ENCODE measurements at regions not wholly inside any gene's neighbourhood (a gene's known extent, or its start where the extent isn't known, plus 50 kb on each side); places are given as distances from the start of the nearest gene placed in this dataset.

GRCh38 chr5:118043531-118043930 is 944.8 kb downstream of the DTWD2 start:
- Mint-ChIP-seq H3K4me1 (ENCODE audit: insufficient read depth, unreplicated experiment) (no peaks in the 10 kb centered on the region), H3K9me3 (ENCODE audit: unreplicated experiment) (no peaks in the 10 kb centered on the region), H3K27ac (ENCODE audit: low read depth, unreplicated experiment) (no peak overlapping the region), H3K4me3 (ENCODE audit: unreplicated experiment) (no peak overlapping the region), H3K27me3 (ENCODE audit: insufficient read depth, unreplicated experiment) (no peaks in the 10 kb centered on the region), H3K36me3 (ENCODE audit: insufficient read depth, unreplicated experiment) (no peaks in the 10 kb centered on the region)
- no peak for TF ChIP-seq CTCF (IDR thresholded peaks at IDR 0.05; ENCODE audit: unreplicated experiment)
- no peak for DNase-seq (ENCODE audit: unreplicated experiment)
- BruUV-seq (replicated peaks): no TSS peak
- intact Hi-C loops (cut with micrococcal nuclease): no loop called here
- ChIA-PET CTCF (interaction anchor here (0.7 to 0.9 kb wide), 2 partner anchors 430 to 1487 kb away, joined by 3 to 4 read pairs; no protein-coding TSS in a partner anchor), POLR2A (no interaction called here)

- H3K4me3 Mint-ChIP-seq (ENCODE audit: unreplicated experiment): no peak overlapping the region
- BruUV-seq (replicated peaks): no TSS peak
- H3K27me3 Mint-ChIP-seq (ENCODE audit: insufficient read depth, unreplicated experiment): no peaks in the 10 kb centered on the region
- no peak for DNase-seq (ENCODE audit: unreplicated experiment)
- ChIA-PET CTCF (interaction anchor here (0.5 kb wide), 1 partner anchor 402 kb away, joined by 7 read pairs; no protein-coding TSS in a partner anchor), POLR2A (no interaction called here)
- no peaks in the 10 kb centered on the region for H3K9me3 Mint-ChIP-seq (ENCODE audit: unreplicated experiment)
- intact Hi-C loops (cut with micrococcal nuclease): no loop called here
- no peak for TF ChIP-seq CTCF (IDR thresholded peaks at IDR 0.05; ENCODE audit: unreplicated experiment)
- no peak overlapping the region for H3K27ac Mint-ChIP-seq (ENCODE audit: low read depth, unreplicated experiment)
- H3K4me1 Mint-ChIP-seq (ENCODE audit: insufficient read depth, unreplicated experiment): no peaks in the 10 kb centered on the region
- H3K36me3 Mint-ChIP-seq (ENCODE audit: insufficient read depth, unreplicated experiment): no peaks in the 10 kb centered on the region
Observed at GRCh38 chr5:118042076-118042475, 946.3 kb downstream of the DTWD2 start.

DNA sequence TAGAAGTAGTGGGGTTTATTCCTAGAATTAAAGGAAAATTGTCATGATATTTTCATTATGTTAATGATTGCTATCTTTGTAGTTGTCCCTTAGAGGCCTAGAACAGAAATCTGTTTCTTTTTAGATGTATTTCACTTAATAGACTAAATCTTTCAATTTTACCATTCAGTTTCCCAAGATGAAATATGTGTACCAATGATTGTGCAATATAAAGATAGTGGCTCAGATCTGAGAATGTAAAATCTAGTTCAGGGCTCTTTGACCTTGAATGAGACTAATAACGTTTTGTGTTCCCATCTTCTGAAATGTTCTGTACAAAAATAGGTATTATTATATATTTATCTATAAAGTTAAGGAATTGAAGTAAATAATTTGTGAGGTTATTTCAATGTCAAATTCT is 947.9 kb downstream of the DTWD2 start:
- Mint-ChIP-seq H3K36me3 (ENCODE audit: insufficient read depth, unreplicated experiment) (no peaks in the 10 kb centered on the region), H3K4me1 (ENCODE audit: insufficient read depth, unreplicated experiment) (no peaks in the 10 kb centered on the region), H3K27me3 (ENCODE audit: insufficient read depth, unreplicated experiment) (no peaks in the 10 kb centered on the region), H3K27ac (ENCODE audit: low read depth, unreplicated experiment) (no peak overlapping the region), H3K9me3 (ENCODE audit: unreplicated experiment) (no peaks in the 10 kb centered on the region), H3K4me3 (ENCODE audit: unreplicated experiment) (no peak overlapping the region)
- intact Hi-C loops (cut with micrococcal nuclease): no loop called here
- CTCF ChIA-PET: no interaction called here
- no peak for DNase-seq (ENCODE audit: unreplicated experiment)
- no TSS peak for BruUV-seq (replicated peaks)
- no peak for TF ChIP-seq CTCF (IDR thresholded peaks at IDR 0.05; ENCODE audit: unreplicated experiment)
- POLR2A ChIA-PET: interaction anchor here (0.6 kb wide), 1 partner anchor 14 kb away, joined by 3 read pairs; no protein-coding TSS in a partner anchor

GRCh38 chr5:118033686-118034338 is 954.5 kb downstream of the DTWD2 start:
- Mint-ChIP-seq H3K4me3 (ENCODE audit: unreplicated experiment) (no peak overlapping the region), H3K36me3 (ENCODE audit: insufficient read depth, unreplicated experiment) (no peaks in the 10 kb centered on the region), H3K4me1 (ENCODE audit: insufficient read depth, unreplicated experiment) (no peaks in the 10 kb centered on the region), H3K27me3 (ENCODE audit: insufficient read depth, unreplicated experiment) (no peaks in the 10 kb centered on the region), H3K9me3 (ENCODE audit: unreplicated experiment) (peaks cover 13% of the 10 kb centered on the region), H3K27ac (ENCODE audit: low read depth, unreplicated experiment) (no peak overlapping the region)
- DNase-seq (ENCODE audit: unreplicated experiment): no peak
- intact Hi-C loops (cut with micrococcal nuclease): no loop called here
- ChIA-PET POLR2A (no interaction called here), CTCF (interaction anchor here (0.6 kb wide), 1 partner anchor 246 kb away, joined by 3 read pairs; no protein-coding TSS in a partner anchor)
- no peak for TF ChIP-seq CTCF (IDR thresholded peaks at IDR 0.05; ENCODE audit: unreplicated experiment)
- BruUV-seq (replicated peaks): no TSS peak
